Activated CD4-positive, alpha-beta T cell treated with anti-CD3 and anti-CD28 coated beads, Interleukin-2, amount 10 ng/mL, durations not matched to agents 24 days and 14 days (primary cell): ENCODE measurements at regions not wholly inside any gene's neighbourhood (a gene's known extent, or its start where the extent isn't known, plus 50 kb on each side); places are given as distances from the start of the nearest gene placed in this dataset.

Experiments used
- DNase-seq: peaks from one replicate; pipeline ENCODE4 v3.0.0; 2022
- H3K27ac Mint-ChIP-seq: one replicate; pipeline ENCODE4 v1.8.0; 2022; ENCODE audit warnings: mild to moderate bottlenecking, mixed read lengths
- H3K27me3 Mint-ChIP-seq: one replicate; pipeline ENCODE4 v1.8.0; 2022; ENCODE audit warnings: mixed read lengths
- H3K36me3 Mint-ChIP-seq: one replicate; pipeline ENCODE4 v1.8.0; 2022; ENCODE audit warnings: low read depth, mild to moderate bottlenecking, mixed read lengths
- H3K4me1 Mint-ChIP-seq: one replicate; pipeline ENCODE4 v1.8.0; 2021; ENCODE audit warnings: mixed read lengths
- H3K4me3 Mint-ChIP-seq: one replicate; pipeline ENCODE4 v1.8.0; 2022; ENCODE audit warnings: mild to moderate bottlenecking, moderate library complexity, mixed read lengths
- H3K9me3 Mint-ChIP-seq: one replicate; pipeline ENCODE4 v1.8.0; 2021; ENCODE audit warnings: mixed read lengths
- intact Hi-C: fragments of 100-400 bp; cut with micrococcal nuclease; formaldehyde crosslinking; loops from one replicate; pipeline ENCODE4 v1.15.1; 2023

GRCh38 chr2:8312861-8313830 is 368.7 kb upstream of the ID2 start:
- intact Hi-C loops: loop anchor here (2.0 kb wide), 1 partner anchor 16 kb away; no protein-coding TSS in a partner anchor
- peaks cover 9% of the 10 kb centered on the region for H3K27me3 Mint-ChIP-seq
- H3K4me1 Mint-ChIP-seq: peaks cover 63% of the 10 kb centered on the region
- peaks cover 4% of the 10 kb centered on the region for H3K36me3 Mint-ChIP-seq
- H3K27ac Mint-ChIP-seq: peak overlapping the region; percentile 67
- H3K4me3 Mint-ChIP-seq: peak overlapping the region; percentile 49
- peaks cover 4% of the 10 kb centered on the region for H3K9me3 Mint-ChIP-seq
- peak; percentile 67 for DNase-seq

- intact Hi-C loops: no loop called here
- H3K27ac Mint-ChIP-seq: no peak overlapping the region
- H3K9me3 Mint-ChIP-seq: peaks cover 4% of the 10 kb centered on the region
- H3K36me3 Mint-ChIP-seq: peaks cover 4% of the 10 kb centered on the region
- no peak overlapping the region for H3K4me3 Mint-ChIP-seq
- peaks cover 60% of the 10 kb centered on the region for H3K4me1 Mint-ChIP-seq
- H3K27me3 Mint-ChIP-seq: peaks cover 12% of the 10 kb centered on the region
- DNase-seq: no peak
Observed at GRCh38 chr2:8314063-8314462, 367.8 kb upstream of the ID2 start.

- peaks cover 52% of the 10 kb centered on the region for H3K4me1 Mint-ChIP-seq
- H3K4me3 Mint-ChIP-seq: no peak overlapping the region
- H3K27me3 Mint-ChIP-seq: peaks cover 13% of the 10 kb centered on the region
Observed at GRCh38 chr2:8315531-8316165, 366.2 kb upstream of the ID2 start.

GRCh38 chr2:8316356-8316755 is 365.5 kb upstream of the ID2 start:
- no peak for DNase-seq
- no peak overlapping the region for H3K4me3 Mint-ChIP-seq
- peaks cover 15% of the 10 kb centered on the region for H3K27me3 Mint-ChIP-seq
- peaks cover 4% of the 10 kb centered on the region for H3K9me3 Mint-ChIP-seq
- peaks cover 4% of the 10 kb centered on the region for H3K36me3 Mint-ChIP-seq
- H3K27ac Mint-ChIP-seq: no peak overlapping the region
- H3K4me1 Mint-ChIP-seq: peaks cover 45% of the 10 kb centered on the region
- intact Hi-C loops: no loop called here

More at GRCh38 chr2:8315531-8316165, 366.2 kb upstream of the ID2 start:
- H3K27ac Mint-ChIP-seq: no peak overlapping the region
- peaks cover 4% of the 10 kb centered on the region for H3K9me3 Mint-ChIP-seq
- DNase-seq: no peak
- H3K36me3 Mint-ChIP-seq: peaks cover 4% of the 10 kb centered on the region
- intact Hi-C loops: no loop called here

GRCh38 chr2:8317418-8317817 is 364.4 kb upstream of the ID2 start:
- intact Hi-C loops: no loop called here
- peaks cover 4% of the 10 kb centered on the region for H3K9me3 Mint-ChIP-seq
- peaks cover 4% of the 10 kb centered on the region for H3K36me3 Mint-ChIP-seq
- no peak overlapping the region for H3K4me3 Mint-ChIP-seq
- no peak overlapping the region for H3K27ac Mint-ChIP-seq
- peaks cover 36% of the 10 kb centered on the region for H3K4me1 Mint-ChIP-seq
- peaks cover 15% of the 10 kb centered on the region for H3K27me3 Mint-ChIP-seq
- no peak for DNase-seq

- intact Hi-C loops: no loop called here
- Mint-ChIP-seq H3K4me1 (peaks cover 23% of the 10 kb centered on the region), H3K27me3 (peaks cover 24% of the 10 kb centered on the region), H3K36me3 (peaks cover 7% of the 10 kb centered on the region), H3K9me3 (peaks cover 4% of the 10 kb centered on the region), H3K27ac (no peak overlapping the region), H3K4me3 (no peak overlapping the region)
- no peak for DNase-seq
Observed at GRCh38 chr2:8319219-8319618, 362.6 kb upstream of the ID2 start.

GRCh38 chr2:8320311-8321066 is 361.4 kb upstream of the ID2 start:
- Mint-ChIP-seq H3K4me3 (no peak overlapping the region), H3K27me3 (peaks cover 34% of the 10 kb centered on the region), H3K36me3 (peaks cover 6% of the 10 kb centered on the region), H3K27ac (no peak overlapping the region), H3K4me1 (peaks cover 32% of the 10 kb centered on the region), H3K9me3 (peaks cover 2% of the 10 kb centered on the region)
- intact Hi-C loops: no loop called here
- DNase-seq: no peak

- no peak for DNase-seq
- Mint-ChIP-seq H3K9me3 (no peaks in the 10 kb centered on the region), H3K4me3 (no peak overlapping the region), H3K4me1 (peaks cover 27% of the 10 kb centered on the region), H3K36me3 (peaks cover 4% of the 10 kb centered on the region), H3K27me3 (peaks cover 34% of the 10 kb centered on the region), H3K27ac (no peak overlapping the region)
- intact Hi-C loops: no loop called here
Observed at GRCh38 chr2:8322634-8323033, 359.2 kb upstream of the ID2 start.

- intact Hi-C loops: no loop called here
Observed at GRCh38 chr2:8324164-8324856, 357.5 kb upstream of the ID2 start.

GRCh38 chr2:8324901-8325300 is 357.0 kb upstream of the ID2 start:
- H3K36me3 Mint-ChIP-seq: peaks cover 5% of the 10 kb centered on the region
- no peak overlapping the region for H3K27ac Mint-ChIP-seq
- intact Hi-C loops: no loop called here
- H3K4me1 Mint-ChIP-seq: peaks cover 36% of the 10 kb centered on the region
- H3K9me3 Mint-ChIP-seq: no peaks in the 10 kb centered on the region
- peaks cover 28% of the 10 kb centered on the region for H3K27me3 Mint-ChIP-seq
- DNase-seq: no peak
- H3K4me3 Mint-ChIP-seq: no peak overlapping the region

More at GRCh38 chr2:8324164-8324856, 357.5 kb upstream of the ID2 start:
- Mint-ChIP-seq H3K27me3 (peaks cover 28% of the 10 kb centered on the region), H3K27ac (no peak overlapping the region), H3K4me3 (no peak overlapping the region), H3K4me1 (peaks cover 34% of the 10 kb centered on the region), H3K9me3 (no peaks in the 10 kb centered on the region), H3K36me3 (peaks cover 3% of the 10 kb centered on the region)
- no peak for DNase-seq

GRCh38 chr2:8327371-8328100 is 354.3 kb upstream of the ID2 start:
- Mint-ChIP-seq H3K36me3 (peaks cover 5% of the 10 kb centered on the region), H3K9me3 (peaks cover 3% of the 10 kb centered on the region), H3K27ac (no peak overlapping the region), H3K27me3 (peaks cover 27% of the 10 kb centered on the region), H3K4me3 (no peak overlapping the region), H3K4me1 (peaks cover 40% of the 10 kb centered on the region)
- intact Hi-C loops: loop anchor here (2.0 kb wide), 1 partner anchor 15 kb away; no protein-coding TSS in a partner anchor
- DNase-seq: no peak

GRCh38 chr2:8328217-8328616 is 353.6 kb upstream of the ID2 start:
- Mint-ChIP-seq H3K9me3 (peaks cover 3% of the 10 kb centered on the region), H3K27ac (no peak overlapping the region), H3K4me3 (no peak overlapping the region), H3K4me1 (peaks cover 40% of the 10 kb centered on the region), H3K27me3 (peaks cover 23% of the 10 kb centered on the region), H3K36me3 (peaks cover 5% of the 10 kb centered on the region)
- intact Hi-C loops: loop anchor here (2.0 kb wide), 1 partner anchor 15 kb away; no protein-coding TSS in a partner anchor
- no peak for DNase-seq
